ENCODE measurements at regions not wholly inside any gene's neighbourhood (a gene's known extent, or its start where the extent isn't known, plus 50 kb on each side); places are given as distances from the start of the nearest gene placed in this dataset.

- Histone ChIP-seq H2AFZ (peak overlapping the region; percentile 89), H3K36me3 (ENCODE audit: control insufficient read depth, insufficient read depth, low read length) (no peaks in the 10 kb centered on the region), H3K9me3 (ENCODE audit: control insufficient read depth, low read length) (no peaks in the 10 kb centered on the region), H3K4me1 (no peaks in the 10 kb centered on the region), H3K27ac (peak overlapping the region; percentile 69), H3K4me2 (ENCODE audit: low read length) (peak overlapping the region; percentile 22), H3K4me3 (ENCODE audit: low read depth, low read length) (no peak overlapping the region), H3K9ac (no peak overlapping the region), H3K27me3 (ENCODE audit: control insufficient read depth, insufficient read depth, low read length) (no peaks in the 10 kb centered on the region), H3K79me2 (no peaks in the 10 kb centered on the region)
- TF ChIP-seq CTCF (IDR thresholded peaks at IDR 0.05), result no peak
These were observed 76.1 kb downstream of the PAX1 start for GRCh38 chr20:21781446-21782075.

- no peak for TF ChIP-seq CTCF (IDR thresholded peaks at IDR 0.05)
- Histone ChIP-seq H3K9me3 (ENCODE audit: control insufficient read depth, low read length) (no peaks in the 10 kb centered on the region), H3K27ac (no peak overlapping the region), H3K36me3 (ENCODE audit: control insufficient read depth, insufficient read depth, low read length) (no peaks in the 10 kb centered on the region), H3K27me3 (ENCODE audit: control insufficient read depth, insufficient read depth, low read length) (no peaks in the 10 kb centered on the region), H3K4me1 (no peaks in the 10 kb centered on the region), H3K4me2 (ENCODE audit: low read length) (no peak overlapping the region), H3K4me3 (ENCODE audit: low read depth, low read length) (no peak overlapping the region), H3K9ac (no peak overlapping the region), H2AFZ (no peak overlapping the region), H3K79me2 (no peaks in the 10 kb centered on the region)
These were observed 75.1 kb downstream of the PAX1 start for GRCh38 chr20:21780528-21780927.

Measured in parathyroid adenoma (tissue), 2 donors.